IMR-90 (cell line): ENCODE measurements at regions not wholly inside any gene's neighbourhood (a gene's known extent, or its start where the extent isn't known, plus 50 kb on each side); places are given as distances from the start of the nearest gene placed in this dataset.

Experiments used
- ATAC-seq: fragments of 200-7000 bp; cut with Tn5 transposase; 2 replicates; pipeline ENCODE4 v1.9.1; 2020; ENCODE audit warnings: low read depth, mild to moderate bottlenecking, moderate library complexity
- BruUV-seq: library from RNA; stranded (reverse); fragments of 400-500 nt; replicated peaks from 2 replicates; lab custom pipeline; 2021; lab: Mats Ljungman, UMichigan
- CTCF ChIA-PET: fragments of 300-600 bp; formaldehyde crosslinking; extraction: SDS; loops from one replicate; lab custom pipeline; 2021; ENCODE audit warnings: antibody characterized with exemption; lab: Yijun Ruan, JAX
- POLR2A ChIA-PET: fragments of 300-600 bp; sonication (Branson Sonifier 250); formaldehyde crosslinking; loops from one replicate; lab custom pipeline; 2022; ENCODE audit warnings: antibody characterized with exemption; ENCODE audit not compliant: unreplicated experiment; lab: Charles Lee
- DNase-seq: peaks from one replicate; pipeline ENCODE4 v3.0.0; 2013
- H2AFZ ChIP-seq: replicated peaks from 2 replicates; pipeline ENCODE3; 2013; ENCODE audit warnings: low read length, mild to moderate bottlenecking; ENCODE audit not compliant: poor library complexity
- H2AK5ac ChIP-seq: 2 replicates; pipeline ENCODE4 v1.6.1; 2013; ENCODE audit warnings: low read depth, low read length, inconsistent platforms
- H2AK9ac ChIP-seq: replicated peaks from 2 replicates; pipeline ENCODE3; 2013; ENCODE audit warnings: mild to moderate bottlenecking, low read depth, low read length, moderate library complexity; ENCODE audit not compliant: poor library complexity
- H2BK120ac ChIP-seq: 2 replicates; pipeline ENCODE4 v1.6.1; 2013; ENCODE audit warnings: low read depth, low read length, inconsistent platforms
- H2BK15ac ChIP-seq: 3 replicates; pipeline ENCODE4 v1.6.1; 2013; ENCODE audit warnings: low read depth, low read length, inconsistent platforms
- H2BK20ac ChIP-seq: 2 replicates; pipeline ENCODE4 v1.6.1; 2013; ENCODE audit warnings: low read depth, mild to moderate bottlenecking, inconsistent platforms, low read length, moderate library complexity
- H2BK5ac ChIP-seq: 2 replicates; pipeline ENCODE4 v1.6.1; 2013; ENCODE audit warnings: mild to moderate bottlenecking, low read depth, low read length, inconsistent platforms; ENCODE audit not compliant: poor library complexity, severe bottlenecking
- H3K14ac ChIP-seq: replicated peaks from 2 replicates; pipeline ENCODE4 v1.6.1; 2013; ENCODE audit warnings: low read depth, low read length, inconsistent platforms
- H3K18ac ChIP-seq: 2 replicates; pipeline ENCODE4 v1.6.1; 2013; ENCODE audit warnings: low read depth, low read length, control low read depth
- H3K23ac ChIP-seq: 2 replicates; pipeline ENCODE4 v1.6.1; 2013; ENCODE audit warnings: low read depth, low read length, inconsistent platforms
- H3K27ac ChIP-seq: 2 replicates; pipeline ENCODE4 v1.5.1; 2013; ENCODE audit warnings: mild to moderate bottlenecking, control low read depth, low read length; ENCODE audit not compliant: insufficient read depth
- H3K27me3 ChIP-seq: 2 replicates; pipeline ENCODE4 v1.6.1; 2013; ENCODE audit warnings: low read length; ENCODE audit not compliant: control insufficient read depth, insufficient read depth
- H3K36me3 ChIP-seq: 2 replicates; pipeline ENCODE4 v1.6.1; 2013; ENCODE audit warnings: low read length, mixed read lengths; ENCODE audit not compliant: control insufficient read depth, insufficient read depth
- H3K4ac ChIP-seq: 2 replicates; pipeline ENCODE4 v1.6.1; 2013; ENCODE audit warnings: low read depth, low read length, inconsistent platforms
- H3K4me1 ChIP-seq: 2 replicates; pipeline ENCODE4 v1.6.1; 2013; ENCODE audit warnings: low read length, mixed read lengths; ENCODE audit not compliant: control insufficient read depth, insufficient read depth
- H3K4me2 ChIP-seq: 2 replicates; pipeline ENCODE4 v1.6.1; 2013; ENCODE audit warnings: low read depth, mild to moderate bottlenecking, control low read depth, low read length, moderate library complexity
- H3K4me3 ChIP-seq: 2 replicates; pipeline ENCODE4 v1.5.1; 2013; ENCODE audit warnings: low read depth, mild to moderate bottlenecking, control low read depth, low read length, moderate library complexity; ENCODE audit not compliant: insufficient read depth
- H3K56ac ChIP-seq: 2 replicates; pipeline ENCODE4 v1.6.1; 2013; ENCODE audit warnings: low read length, inconsistent platforms; ENCODE audit not compliant: insufficient read depth; ENCODE audit errors: extremely low read depth
- H3K79me1 ChIP-seq, 2 experiments: 2 replicates each; pipeline ENCODE4 v1.6.1; 2013; ENCODE audit warnings: low read length in 2 of 2, inconsistent platforms in 1 of 2, low read depth in 1 of 2
- H3K9ac ChIP-seq: 2 replicates; pipeline ENCODE4 v1.6.1; 2013; ENCODE audit warnings: low read depth, low read length, control low read depth
- H3K9me1 ChIP-seq: 2 replicates; pipeline ENCODE4 v1.6.1; 2013; ENCODE audit warnings: low read length, inconsistent platforms; ENCODE audit not compliant: insufficient read depth
- H3K9me3 ChIP-seq: 2 replicates; pipeline ENCODE4 v1.6.1; 2013; ENCODE audit warnings: low read length; ENCODE audit not compliant: control insufficient read depth, insufficient read depth
- H4K20me1 ChIP-seq: 2 replicates; pipeline ENCODE4 v1.6.1; 2013; ENCODE audit warnings: low read length, inconsistent platforms; ENCODE audit not compliant: insufficient read depth
- H4K5ac ChIP-seq: 2 replicates; pipeline ENCODE4 v1.6.1; 2013; ENCODE audit warnings: mild to moderate bottlenecking, low read depth, low read length, control low read depth
- H4K8ac ChIP-seq, 2 experiments: 2 replicates each; pipeline ENCODE4 v1.6.1; 2013; ENCODE audit warnings: low read depth in 2 of 2, low read length in 2 of 2, control low read depth in 1 of 2, inconsistent platforms in 1 of 2
- H4K91ac ChIP-seq: 2 replicates; pipeline ENCODE4 v1.6.1; 2013; ENCODE audit warnings: low read depth, low read length, inconsistent platforms; ENCODE audit not compliant: insufficient read depth
- BHLHE40 ChIP-seq: fragments of 150-350 bp; IDR thresholded peaks from 2 replicates; pipeline ENCODE4 v1.6.1; 2016; ENCODE audit warnings: mild to moderate bottlenecking, low read depth, low read length
- CEBPB ChIP-seq: IDR thresholded peaks from 2 replicates; pipeline ENCODE4 v1.6.1; 2012; ENCODE audit warnings: low read depth, low read length, improper control_type of control experiment
- CHD1 ChIP-seq: IDR thresholded peaks from 2 replicates; pipeline ENCODE4 v1.6.1; 2012; ENCODE audit warnings: low read depth, low read length, improper control_type of control experiment
- FOS ChIP-seq: fragments of 150-350 bp; IDR thresholded peaks from 2 replicates; pipeline ENCODE4 v1.6.1; 2016; ENCODE audit warnings: low read depth, low read length
- MAFK ChIP-seq: IDR thresholded peaks from 2 replicates; pipeline ENCODE4 v1.6.1; 2012; ENCODE audit warnings: low read depth, low read length, improper control_type of control experiment
- MAZ ChIP-seq: IDR thresholded peaks from 2 replicates; pipeline ENCODE4 v1.6.1; 2012; ENCODE audit warnings: low read depth, mild to moderate bottlenecking, low read length, improper control_type of control experiment, moderate library complexity, borderline replicate concordance
- MXI1 ChIP-seq: IDR thresholded peaks from 2 replicates; pipeline ENCODE4 v1.6.1; 2012; ENCODE audit warnings: low read depth, mild to moderate bottlenecking, low read length, moderate library complexity, borderline replicate concordance
- NFE2L2 ChIP-seq: fragments of 150-350 bp; IDR thresholded peaks from 2 replicates; pipeline ENCODE4 v1.6.1; 2016; ENCODE audit warnings: low read depth, mild to moderate bottlenecking, low read length
- POLR2A ChIP-seq: IDR thresholded peaks from 2 replicates; pipeline ENCODE4 v1.6.1; 2012; ENCODE audit warnings: mild to moderate bottlenecking, low read depth, low read length
- RAD21 ChIP-seq: IDR thresholded peaks from 2 replicates; pipeline ENCODE4 v1.6.1; 2012; ENCODE audit warnings: low read length, improper control_type of control experiment
- RCOR1 ChIP-seq: IDR thresholded peaks from 2 replicates; pipeline ENCODE4 v1.6.1; 2012; ENCODE audit warnings: mild to moderate bottlenecking, low read length, improper control_type of control experiment; ENCODE audit not compliant: insufficient replicate concordance
- RFX5 ChIP-seq: IDR thresholded peaks from 2 replicates; pipeline ENCODE4 v1.8.0; 2012; ENCODE audit warnings: low read depth, mild to moderate bottlenecking, low read length, moderate library complexity
- SMC3 ChIP-seq: fragments of 150-350 bp; IDR thresholded peaks from 2 replicates; pipeline ENCODE4 v1.6.1; 2016; ENCODE audit warnings: low read depth, mild to moderate bottlenecking, antibody characterized with exemption, low read length, moderate library complexity
- WGBS, 2 experiments: methylation state at CpG; one replicate each; pipeline versions ENCODE4 v1.1.5 to v1.1.7; 2013; ENCODE audit warnings: missing lambda C conversion rate in 2 of 2; ENCODE audit not compliant: insufficient read length in 1 of 2; ENCODE audit errors: extremely low coverage in 2 of 2; 5-methylcytosine and 5-hydroxymethylcytosine counted together
- dilution Hi-C: fragments of 300-500 bp; cut with HindIII; formaldehyde crosslinking; loops from one replicate; pipeline ENCODE4 v1.14.3; 2018; ENCODE audit warnings: low sequenced_read_pairs; ENCODE audit not compliant: unreplicated experiment
- in situ Hi-C: fragments of 300-500 bp; cut with MboI; formaldehyde crosslinking; loops from 3 replicates; pipeline ENCODE4 v1.14.3; 2019; ENCODE audit warnings: low sequenced_read_pairs, inconsistent platforms, mixed read lengths
- intact Hi-C: fragments of 100-400 bp; cut with micrococcal nuclease; formaldehyde crosslinking; loops from 2 replicates; pipeline ENCODE4 v1.10.0; 2022
- TF ChIP-seq, protein P1 (sequence below): fragments of 150-350 bp; IDR thresholded peaks from 2 replicates; pipeline ENCODE4 v1.6.1; 2016; ENCODE audit warnings: low read depth, mild to moderate bottlenecking, low read length, moderate library complexity, borderline replicate concordance
- TF ChIP-seq, protein P2 (sequence below): fragments of 150-350 bp; IDR thresholded peaks from 2 replicates; pipeline ENCODE4 v1.6.1; 2017; ENCODE audit warnings: mild to moderate bottlenecking, antibody characterized with exemption, low read length, low read depth
- TF ChIP-seq, protein P3 (sequence below): conservative IDR thresholded peaks from 2 replicates; pipeline ENCODE4 v1.5.1; 2012; ENCODE audit warnings: mild to moderate bottlenecking, low read depth, low read length, improper control_type of control experiment

DNA sequence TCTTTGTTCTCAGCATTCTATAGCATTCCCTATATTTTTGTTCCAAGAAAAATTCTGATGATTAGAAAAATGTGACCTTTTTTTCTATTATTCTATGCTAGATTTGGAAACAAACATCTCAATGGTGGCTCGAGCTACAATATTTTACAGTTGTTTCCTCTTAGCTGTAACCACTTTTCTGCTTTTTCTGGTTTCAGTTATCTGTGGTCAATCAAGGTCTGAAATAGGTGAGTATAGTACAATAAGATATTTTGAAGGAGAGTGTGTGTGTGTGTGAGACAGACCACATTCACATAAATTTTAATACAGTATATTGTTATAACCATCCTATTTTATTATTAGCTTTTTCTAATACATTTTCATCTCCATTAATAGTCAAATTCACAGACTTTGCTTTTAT, 564.5 kb upstream of the GHITM start:
- H3K9me3 ChIP-seq = peaks cover 3% of the 10 kb centered on the region
- H2AK5ac ChIP-seq = no peak overlapping the region
- no peaks in the 10 kb centered on the region for H3K36me3 ChIP-seq
- H3K4me1 ChIP-seq = no peaks in the 10 kb centered on the region
- no peaks in the 10 kb centered on the region for H4K20me1 ChIP-seq
- no peak overlapping the region for H2BK15ac ChIP-seq
- no peaks in the 10 kb centered on the region for H3K79me1 ChIP-seq
- H3K14ac ChIP-seq = no peak overlapping the region
- no peak overlapping the region for H2AFZ ChIP-seq
- H3K4me2 ChIP-seq = no peak overlapping the region
- TF ChIP-seq FOS = no peak
- TF ChIP-seq SMC3 = no peak
- no peak for TF ChIP-seq BHLHE40
- TF ChIP-seq POLR2A = no peak
- TF ChIP-seq, protein P1, sequence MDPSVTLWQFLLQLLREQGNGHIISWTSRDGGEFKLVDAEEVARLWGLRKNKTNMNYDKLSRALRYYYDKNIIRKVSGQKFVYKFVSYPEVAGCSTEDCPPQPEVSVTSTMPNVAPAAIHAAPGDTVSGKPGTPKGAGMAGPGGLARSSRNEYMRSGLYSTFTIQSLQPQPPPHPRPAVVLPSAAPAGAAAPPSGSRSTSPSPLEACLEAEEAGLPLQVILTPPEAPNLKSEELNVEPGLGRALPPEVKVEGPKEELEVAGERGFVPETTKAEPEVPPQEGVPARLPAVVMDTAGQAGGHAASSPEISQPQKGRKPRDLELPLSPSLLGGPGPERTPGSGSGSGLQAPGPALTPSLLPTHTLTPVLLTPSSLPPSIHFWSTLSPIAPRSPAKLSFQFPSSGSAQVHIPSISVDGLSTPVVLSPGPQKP = no peak
- TF ChIP-seq, protein P2, sequence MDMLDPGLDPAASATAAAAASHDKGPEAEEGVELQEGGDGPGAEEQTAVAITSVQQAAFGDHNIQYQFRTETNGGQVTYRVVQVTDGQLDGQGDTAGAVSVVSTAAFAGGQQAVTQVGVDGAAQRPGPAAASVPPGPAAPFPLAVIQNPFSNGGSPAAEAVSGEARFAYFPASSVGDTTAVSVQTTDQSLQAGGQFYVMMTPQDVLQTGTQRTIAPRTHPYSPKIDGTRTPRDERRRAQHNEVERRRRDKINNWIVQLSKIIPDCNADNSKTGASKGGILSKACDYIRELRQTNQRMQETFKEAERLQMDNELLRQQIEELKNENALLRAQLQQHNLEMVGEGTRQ = no peak
- TF ChIP-seq MXI1 = no peak
- TF ChIP-seq RCOR1 = no peak
- no peak for TF ChIP-seq MAFK
- no peak for TF ChIP-seq RAD21
- TF ChIP-seq NFE2L2 = no peak
- TF ChIP-seq MAZ = no peak
- TF ChIP-seq CEBPB = no peak
- no peak for TF ChIP-seq CHD1
- TF ChIP-seq, protein P3, sequence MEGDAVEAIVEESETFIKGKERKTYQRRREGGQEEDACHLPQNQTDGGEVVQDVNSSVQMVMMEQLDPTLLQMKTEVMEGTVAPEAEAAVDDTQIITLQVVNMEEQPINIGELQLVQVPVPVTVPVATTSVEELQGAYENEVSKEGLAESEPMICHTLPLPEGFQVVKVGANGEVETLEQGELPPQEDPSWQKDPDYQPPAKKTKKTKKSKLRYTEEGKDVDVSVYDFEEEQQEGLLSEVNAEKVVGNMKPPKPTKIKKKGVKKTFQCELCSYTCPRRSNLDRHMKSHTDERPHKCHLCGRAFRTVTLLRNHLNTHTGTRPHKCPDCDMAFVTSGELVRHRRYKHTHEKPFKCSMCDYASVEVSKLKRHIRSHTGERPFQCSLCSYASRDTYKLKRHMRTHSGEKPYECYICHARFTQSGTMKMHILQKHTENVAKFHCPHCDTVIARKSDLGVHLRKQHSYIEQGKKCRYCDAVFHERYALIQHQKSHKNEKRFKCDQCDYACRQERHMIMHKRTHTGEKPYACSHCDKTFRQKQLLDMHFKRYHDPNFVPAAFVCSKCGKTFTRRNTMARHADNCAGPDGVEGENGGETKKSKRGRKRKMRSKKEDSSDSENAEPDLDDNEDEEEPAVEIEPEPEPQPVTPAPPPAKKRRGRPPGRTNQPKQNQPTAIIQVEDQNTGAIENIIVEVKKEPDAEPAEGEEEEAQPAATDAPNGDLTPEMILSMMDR = no peak
- TF ChIP-seq RFX5 = no peak
- dilution Hi-C loops (no loop called here), intact Hi-C loops (no loop called here), in situ Hi-C loops (no loop called here)
- H3K27ac ChIP-seq = no peak overlapping the region
- no peaks in the 10 kb centered on the region for H3K27me3 ChIP-seq
- no peak for ATAC-seq
- no peak overlapping the region for H2BK120ac ChIP-seq
- H4K5ac ChIP-seq = no peak overlapping the region
- no peak overlapping the region for H3K9ac ChIP-seq
- H3K9me1 ChIP-seq = no peaks in the 10 kb centered on the region
- no peak overlapping the region for H4K91ac ChIP-seq
- H2BK20ac ChIP-seq = no peak overlapping the region
- no peak for DNase-seq
- no peak overlapping the region for H2BK5ac ChIP-seq
- no peak overlapping the region for H4K8ac ChIP-seq
- no CpG with 5 or more reads among the region's 1 CpG for WGBS, 2 experiments
- no peak overlapping the region for H3K4ac ChIP-seq
- H3K18ac ChIP-seq = no peak overlapping the region
- no peak overlapping the region for H3K4me3 ChIP-seq
- ChIA-PET CTCF (no interaction called here), POLR2A (no interaction called here)
- H2AK9ac ChIP-seq = no peak overlapping the region
- no peak overlapping the region for H3K56ac ChIP-seq
- BruUV-seq = no TSS peak
- no peak overlapping the region for H3K23ac ChIP-seq
